Mammary epithelial cell (primary cell): ENCODE measurements at regions not wholly inside any gene's neighbourhood (a gene's known extent, or its start where the extent isn't known, plus 50 kb on each side); places are given as distances from the start of the nearest gene placed in this dataset.

ENCODE experiments used
- EZH2 ChIP-seq: IDR thresholded peaks from 2 replicates; pipeline ENCODE4 v1.6.1; 2012; ENCODE audit warnings: low read length, inconsistent platforms, borderline replicate concordance
- TF ChIP-seq, protein P1 (sequence below), 2 donors: IDR thresholded peaks in 1 of 2; conservative IDR thresholded peaks in 1 of 2; 2 replicates each; pipeline ENCODE4 v1.5.1; 2011 to 2012; ENCODE audit warnings: inconsistent platforms in 2 of 2, low read length in 2 of 2, mild to moderate bottlenecking in 2 of 2, control low read depth in 1 of 2, low read depth in 1 of 2; ENCODE audit not compliant: insufficient read depth in 1 of 2; ENCODE audit errors: extremely low read depth in 1 of 2

DNA sequence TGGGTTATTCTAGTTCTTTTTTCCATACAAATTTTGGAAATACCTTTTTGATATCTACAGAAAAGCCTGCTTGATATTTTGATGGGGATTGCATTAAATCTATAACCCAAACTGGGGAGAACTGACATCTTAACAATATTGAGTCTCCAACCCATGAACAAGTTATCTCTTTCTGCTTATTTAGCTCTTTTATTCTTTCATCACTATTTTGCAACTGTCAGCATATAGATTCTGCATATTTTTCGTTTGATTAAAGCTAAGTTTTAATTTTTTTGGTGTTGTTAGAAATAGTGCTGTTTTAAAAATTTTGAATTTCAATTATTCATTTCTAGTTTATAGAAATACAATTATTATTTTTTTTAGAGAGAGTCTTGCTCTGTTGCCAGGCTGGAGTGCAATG lies 97.9 kb downstream of the EMX2 start:
- TF ChIP-seq, protein P1, sequence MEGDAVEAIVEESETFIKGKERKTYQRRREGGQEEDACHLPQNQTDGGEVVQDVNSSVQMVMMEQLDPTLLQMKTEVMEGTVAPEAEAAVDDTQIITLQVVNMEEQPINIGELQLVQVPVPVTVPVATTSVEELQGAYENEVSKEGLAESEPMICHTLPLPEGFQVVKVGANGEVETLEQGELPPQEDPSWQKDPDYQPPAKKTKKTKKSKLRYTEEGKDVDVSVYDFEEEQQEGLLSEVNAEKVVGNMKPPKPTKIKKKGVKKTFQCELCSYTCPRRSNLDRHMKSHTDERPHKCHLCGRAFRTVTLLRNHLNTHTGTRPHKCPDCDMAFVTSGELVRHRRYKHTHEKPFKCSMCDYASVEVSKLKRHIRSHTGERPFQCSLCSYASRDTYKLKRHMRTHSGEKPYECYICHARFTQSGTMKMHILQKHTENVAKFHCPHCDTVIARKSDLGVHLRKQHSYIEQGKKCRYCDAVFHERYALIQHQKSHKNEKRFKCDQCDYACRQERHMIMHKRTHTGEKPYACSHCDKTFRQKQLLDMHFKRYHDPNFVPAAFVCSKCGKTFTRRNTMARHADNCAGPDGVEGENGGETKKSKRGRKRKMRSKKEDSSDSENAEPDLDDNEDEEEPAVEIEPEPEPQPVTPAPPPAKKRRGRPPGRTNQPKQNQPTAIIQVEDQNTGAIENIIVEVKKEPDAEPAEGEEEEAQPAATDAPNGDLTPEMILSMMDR (conservative IDR thresholded peaks at IDR 0.05 in 1 of 2, IDR thresholded peaks at IDR 0.05 in 1 of 2; ENCODE audit: extremely low read depth in 1 of 2, insufficient read depth in 1 of 2, low read depth in 1 of 2, low read length in 2 of 2), result no peak
- no peak for TF ChIP-seq EZH2
